ENCODE measurements at regions not wholly inside any gene's neighbourhood (a gene's known extent, or its start where the extent isn't known, plus 50 kb on each side); places are given as distances from the start of the nearest gene placed in this dataset.

GRCh38 chr16:9438991-9439390, 347.5 kb downstream of the HAPSTR1 start:
- TF ChIP-seq CTCF (conservative IDR thresholded peaks at IDR 0.05 in 1 of 2, IDR thresholded peaks at IDR 0.05 in 1 of 2; ENCODE audit: low read depth in 1 of 2, low read length in 2 of 2) (no peak), EZH2 (IDR thresholded peaks at IDR 0.05; ENCODE audit: low read length, missing control alignments) (no peak)
- Histone ChIP-seq H3K4me2 (ENCODE audit: extremely low read depth, insufficient read depth, low read length) (no peak overlapping the region), H3K27me3 (ENCODE audit: control insufficient read depth, insufficient read depth, low read length) (no peaks in the 10 kb centered on the region), H3K36me3 (ENCODE audit: control insufficient read depth, insufficient read depth, low read length) (no peaks in the 10 kb centered on the region), H3K4me1 (ENCODE audit: control insufficient read depth, extremely low read depth, insufficient read depth, low read length) (no peaks in the 10 kb centered on the region), H4K20me1 (ENCODE audit: control insufficient read depth, extremely low read depth, insufficient read depth, low read length) (no peaks in the 10 kb centered on the region), H2AFZ (ENCODE audit: low read length) (no peak overlapping the region), H3K9me3 (ENCODE audit: control insufficient read depth, insufficient read depth, low read depth, low read length) (no peaks in the 10 kb centered on the region), H3K4me3 (replicated peaks in 1 of 4; ENCODE audit: control extremely low read depth in 1 of 4, insufficient read depth in 1 of 4, low read depth in 3 of 4, low read length in 4 of 4) (no peak overlapping the region), H3K27ac (ENCODE audit: insufficient read depth, low read length) (no peak overlapping the region), H3K79me2 (ENCODE audit: control insufficient read depth, insufficient read depth, low read length) (no peaks in the 10 kb centered on the region), H3K9ac (ENCODE audit: insufficient read depth, low read length) (no peak overlapping the region)
- DNase-seq (ENCODE audit: low read depth in 2 of 2), result no peak

- Histone ChIP-seq H3K4me2 (ENCODE audit: extremely low read depth, insufficient read depth, low read length) (no peak overlapping the region), H3K79me2 (ENCODE audit: control insufficient read depth, insufficient read depth, low read length) (no peaks in the 10 kb centered on the region), H3K4me1 (ENCODE audit: control insufficient read depth, extremely low read depth, insufficient read depth, low read length) (no peaks in the 10 kb centered on the region), H3K27me3 (ENCODE audit: control insufficient read depth, insufficient read depth, low read length) (no peaks in the 10 kb centered on the region), H2AFZ (ENCODE audit: low read length) (no peak overlapping the region), H4K20me1 (ENCODE audit: control insufficient read depth, extremely low read depth, insufficient read depth, low read length) (no peaks in the 10 kb centered on the region), H3K36me3 (ENCODE audit: control insufficient read depth, insufficient read depth, low read length) (no peaks in the 10 kb centered on the region), H3K9ac (ENCODE audit: insufficient read depth, low read length) (no peak overlapping the region), H3K9me3 (ENCODE audit: control insufficient read depth, insufficient read depth, low read depth, low read length) (no peaks in the 10 kb centered on the region), H3K4me3 (replicated peaks in 1 of 4; ENCODE audit: control extremely low read depth in 1 of 4, insufficient read depth in 1 of 4, low read depth in 3 of 4, low read length in 4 of 4) (no peak overlapping the region), H3K27ac (ENCODE audit: insufficient read depth, low read length) (no peak overlapping the region)
- DNase-seq (ENCODE audit: low read depth in 2 of 2), result no peak
- TF ChIP-seq EZH2 (IDR thresholded peaks at IDR 0.05; ENCODE audit: low read length, missing control alignments) (no peak), CTCF (conservative IDR thresholded peaks at IDR 0.05 in 1 of 2, IDR thresholded peaks at IDR 0.05 in 1 of 2; ENCODE audit: low read depth in 1 of 2, low read length in 2 of 2) (no peak)
These were observed 349.6 kb downstream of the HAPSTR1 start for GRCh38 chr16:9441012-9441411.

GRCh38 chr16:9443864-9444263, 352.4 kb downstream of the HAPSTR1 start:
- H2AFZ ChIP-seq (ENCODE audit: low read length), result no peak overlapping the region
- TF ChIP-seq CTCF (conservative IDR thresholded peaks at IDR 0.05 in 1 of 2, IDR thresholded peaks at IDR 0.05 in 1 of 2; ENCODE audit: low read depth in 1 of 2, low read length in 2 of 2) (no peak), EZH2 (IDR thresholded peaks at IDR 0.05; ENCODE audit: low read length, missing control alignments) (no peak)
- H3K27me3 ChIP-seq (ENCODE audit: control insufficient read depth, insufficient read depth, low read length), result no peaks in the 10 kb centered on the region
- DNase-seq (ENCODE audit: low read depth in 2 of 2), result no peak
- H3K27ac ChIP-seq (ENCODE audit: insufficient read depth, low read length), result no peak overlapping the region
- no peaks in the 10 kb centered on the region for H3K4me1 ChIP-seq (ENCODE audit: control insufficient read depth, extremely low read depth, insufficient read depth, low read length)
- H4K20me1 ChIP-seq (ENCODE audit: control insufficient read depth, extremely low read depth, insufficient read depth, low read length), result no peaks in the 10 kb centered on the region
- H3K9me3 ChIP-seq (ENCODE audit: control insufficient read depth, insufficient read depth, low read depth, low read length), result no peaks in the 10 kb centered on the region
- H3K9ac ChIP-seq (ENCODE audit: insufficient read depth, low read length), result no peak overlapping the region
- no peaks in the 10 kb centered on the region for H3K36me3 ChIP-seq (ENCODE audit: control insufficient read depth, insufficient read depth, low read length)
- no peak overlapping the region for H3K4me3 ChIP-seq (replicated peaks in 1 of 4; ENCODE audit: control extremely low read depth in 1 of 4, insufficient read depth in 1 of 4, low read depth in 3 of 4, low read length in 4 of 4)
- H3K79me2 ChIP-seq (ENCODE audit: control insufficient read depth, insufficient read depth, low read length), result no peaks in the 10 kb centered on the region
- no peak overlapping the region for H3K4me2 ChIP-seq (ENCODE audit: extremely low read depth, insufficient read depth, low read length)

Data from fibroblast of lung (primary cell).